ENCODE measurements at regions not wholly inside any gene's neighbourhood (a gene's known extent, or its start where the extent isn't known, plus 50 kb on each side); places are given as distances from the start of the nearest gene placed in this dataset.

GRCh38 chr2:5794012-5794411 lies 101.8 kb downstream of the SOX11 start:
- no peak for DNase-seq (ENCODE audit: low spot score)
- in situ Hi-C loops (cut with MboI; ENCODE audit: low pct_unique_long_range_greater_than_20kb, low sequenced_read_pairs, unreplicated experiment): no loop called here
- no peak for TF ChIP-seq CTCF (IDR thresholded peaks at IDR 0.05; ENCODE audit: extremely low read depth, insufficient read depth, missing control alignments)

- in situ Hi-C loops (cut with MboI; ENCODE audit: low pct_unique_long_range_greater_than_20kb, low sequenced_read_pairs, unreplicated experiment): no loop called here
- DNase-seq (ENCODE audit: low spot score): no peak
- no peak for TF ChIP-seq CTCF (IDR thresholded peaks at IDR 0.05; ENCODE audit: extremely low read depth, insufficient read depth, missing control alignments)
Measured at GRCh38 chr2:5798084-5798483, 105.9 kb downstream of the SOX11 start.

- no peak for TF ChIP-seq CTCF (IDR thresholded peaks at IDR 0.05; ENCODE audit: extremely low read depth, insufficient read depth, missing control alignments)
- in situ Hi-C loops (cut with MboI; ENCODE audit: low pct_unique_long_range_greater_than_20kb, low sequenced_read_pairs, unreplicated experiment): no loop called here
- DNase-seq (ENCODE audit: low spot score): no peak
Measured at GRCh38 chr2:5799348-5799747, 107.2 kb downstream of the SOX11 start.

GRCh38 chr2:5803547-5803946 lies 111.4 kb downstream of the SOX11 start:
- no peak for TF ChIP-seq CTCF (IDR thresholded peaks at IDR 0.05; ENCODE audit: extremely low read depth, insufficient read depth, missing control alignments)
- in situ Hi-C loops (cut with MboI; ENCODE audit: low pct_unique_long_range_greater_than_20kb, low sequenced_read_pairs, unreplicated experiment): no loop called here
- no peak for DNase-seq (ENCODE audit: low spot score)

GRCh38 chr2:5818961-5819600 lies 126.9 kb downstream of the SOX11 start:
- in situ Hi-C loops (cut with MboI; ENCODE audit: low pct_unique_long_range_greater_than_20kb, low sequenced_read_pairs, unreplicated experiment): no loop called here
- no peak for TF ChIP-seq CTCF (IDR thresholded peaks at IDR 0.05; ENCODE audit: extremely low read depth, insufficient read depth, missing control alignments)
- no peak for DNase-seq (ENCODE audit: low spot score)

GRCh38 chr2:5824126-5824525 lies 131.9 kb downstream of the SOX11 start:
- no peak for DNase-seq (ENCODE audit: low spot score)
- in situ Hi-C loops (cut with MboI; ENCODE audit: low pct_unique_long_range_greater_than_20kb, low sequenced_read_pairs, unreplicated experiment): no loop called here
- TF ChIP-seq CTCF (IDR thresholded peaks at IDR 0.05; ENCODE audit: extremely low read depth, insufficient read depth, missing control alignments): no peak

All from GM13977 (cell line).